OCI-M1 (cell line): ENCODE measurements at regions not wholly inside any gene's neighbourhood (a gene's known extent, or its start where the extent isn't known, plus 50 kb on each side); places are given as distances from the start of the nearest gene placed in this dataset.
"Not testable (repeated sequence)": the region's sequence is repeated elsewhere in the genome, so short reads cannot be mapped to it uniquely, and the experiment has no call there.

Experiments used
- DNase-seq: peaks from one replicate; lab custom pipeline; 2025; lab: John Stamatoyannopoulos, UW

- DNase-seq = no peak
These were observed 50.7 kb upstream of the TAC4 start for GRCh38 chr17:49898366-49899190.

- peak; percentile 9 for DNase-seq
These were observed 51.3 kb upstream of the TAC4 start for GRCh38 chr17:49899191-49899485.

GRCh38 chr17:49899588-49899987 is 51.7 kb upstream of the TAC4 start:
- DNase-seq = no peak

GRCh38 chr17:49900801-49901200 is 52.9 kb upstream of the TAC4 start:
- not testable (repeated sequence) for DNase-seq

GRCh38 chr17:49901460-49902331 is 53.8 kb upstream of the TAC4 start:
- no peak for DNase-seq

- DNase-seq = no peak
These were observed 55.7 kb upstream of the TAC4 start for GRCh38 chr17:49903523-49903922.

- DNase-seq = no peak
These were observed 57.0 kb upstream of the TAC4 start for GRCh38 chr17:49904893-49905292.

- no peak for DNase-seq
These were observed 58.8 kb upstream of the TAC4 start for GRCh38 chr17:49906531-49907136.

- DNase-seq = no peak
These were observed 59.4 kb upstream of the TAC4 start for GRCh38 chr17:49907279-49907678.

GRCh38 chr17:49908782-49909714 is 59.9 kb upstream of the DLX4 start:
- no peak for DNase-seq

GRCh38 chr17:49910094-49910857 is 58.7 kb upstream of the DLX4 start:
- no peak for DNase-seq

- DNase-seq = no peak
These were observed 58.2 kb upstream of the DLX4 start for GRCh38 chr17:49910858-49911204.

GRCh38 chr17:49911719-49912118 is 57.3 kb upstream of the DLX4 start:
- DNase-seq = no peak

GRCh38 chr17:49913226-49914095 is 55.5 kb upstream of the DLX4 start:
- DNase-seq = no peak

- no peak for DNase-seq
These were observed 54.9 kb upstream of the DLX4 start for GRCh38 chr17:49914096-49914490.

GRCh38 chr17:49914664-49915063 is 54.3 kb upstream of the DLX4 start:
- no peak for DNase-seq

GRCh38 chr17:49915260-49915659 is 53.7 kb upstream of the DLX4 start:
- no peak for DNase-seq

GRCh38 chr17:49915670-49916069 is 53.3 kb upstream of the DLX4 start:
- DNase-seq = no peak

- peak; percentile 39 for DNase-seq
These were observed 52.0 kb upstream of the DLX4 start for GRCh38 chr17:49916854-49917515.

- DNase-seq = no peak
These were observed 50.4 kb upstream of the DLX4 start for GRCh38 chr17:49918591-49918990.
